ENCODE measurements at regions not wholly inside any gene's neighbourhood (a gene's known extent, or its start where the extent isn't known, plus 50 kb on each side); places are given as distances from the start of the nearest gene placed in this dataset.
"Not testable (repeated sequence)": the region's sequence is repeated elsewhere in the genome, so short reads cannot be mapped to it uniquely, and the experiment has no call there.

GRCh38 chr3:8020047-8020841, 481.4 kb upstream of the LMCD1 start:
- DNase-seq = no peak

GRCh38 chr3:8027954-8028353, 473.7 kb upstream of the LMCD1 start:
- DNase-seq = no peak

GRCh38 chr3:8050283-8050682, 451.3 kb upstream of the LMCD1 start:
- no peak for DNase-seq

GRCh38 chr3:8052659-8053058, 449.0 kb upstream of the LMCD1 start:
- DNase-seq = no peak

GRCh38 chr3:8068135-8068534, 433.5 kb upstream of the LMCD1 start:
- DNase-seq = not testable (repeated sequence)

GRCh38 chr3:8069471-8069870, 432.2 kb upstream of the LMCD1 start:
- no peak for DNase-seq

GRCh38 chr3:8070011-8070410, 431.6 kb upstream of the LMCD1 start:
- no peak for DNase-seq

GRCh38 chr3:8074740-8075139, 426.9 kb upstream of the LMCD1 start:
- DNase-seq = not testable (repeated sequence)

GRCh38 chr3:8077126-8077525, 424.5 kb upstream of the LMCD1 start:
- DNase-seq = no peak

GRCh38 chr3:8080464-8080863, 421.2 kb upstream of the LMCD1 start:
- no peak for DNase-seq

- no peak for DNase-seq
Observed at GRCh38 chr3:8085498-8085897, 416.1 kb upstream of the LMCD1 start.

- no peak for DNase-seq
Observed at GRCh38 chr3:8087951-8088350, 413.7 kb upstream of the LMCD1 start.

- DNase-seq = no peak
Observed at GRCh38 chr3:8094415-8094814, 407.2 kb upstream of the LMCD1 start.

GRCh38 chr3:8095724-8096123, 405.9 kb upstream of the LMCD1 start:
- DNase-seq = no peak

GRCh38 chr3:8097690-8098089, 403.9 kb upstream of the LMCD1 start:
- DNase-seq = no peak

GRCh38 chr3:8103954-8104353, 397.7 kb upstream of the LMCD1 start:
- DNase-seq = no peak

- DNase-seq = no peak
Observed at GRCh38 chr3:8106921-8107320, 394.7 kb upstream of the LMCD1 start.

- DNase-seq = peak; percentile 59 to 69
Observed at GRCh38 chr3:8110966-8111798, 390.4 kb upstream of the LMCD1 start.

GRCh38 chr3:8112587-8112986, 389.0 kb upstream of the LMCD1 start:
- no peak for DNase-seq

- no peak for DNase-seq
Observed at GRCh38 chr3:8113626-8114025, 388.0 kb upstream of the LMCD1 start.

GRCh38 chr3:8128686-8129085, 372.9 kb upstream of the LMCD1 start:
- DNase-seq = no peak

GRCh38 chr3:8136553-8136952, 365.1 kb upstream of the LMCD1 start:
- no peak for DNase-seq

GRCh38 chr3:8143186-8143585, 358.4 kb upstream of the LMCD1 start:
- DNase-seq = no peak

- DNase-seq = no peak
Observed at GRCh38 chr3:8145661-8146060, 356.0 kb upstream of the LMCD1 start.

All from stimulated activated CD4-positive, alpha-beta T cell treated with anti-CD3 and anti-CD28 coated beads, Interleukin-2, amount 100 ng/mL, for 24 hours (primary cell).